Neural cell (in vitro differentiated cells): ENCODE measurements at regions not wholly inside any gene's neighbourhood (a gene's known extent, or its start where the extent isn't known, plus 50 kb on each side); places are given as distances from the start of the nearest gene placed in this dataset.

ENCODE experiments used
- H2AFZ ChIP-seq: fragments of 200-600, 300-800 bp; sonication (generic), shearing (Covaris generic); 2 replicates; pipeline ENCODE4 v1.6.0; 2014; ENCODE audit warnings: low read depth, mild to moderate bottlenecking, antibody characterized with exemption, low read length, moderate library complexity
- H3F3A ChIP-seq: fragments of 200-600 bp; shearing (Covaris generic); 2 replicates; pipeline ENCODE4 v1.6.1; 2016; ENCODE audit warnings: mild to moderate bottlenecking, moderate library complexity, mixed read lengths, antibody characterized with exemption, low read length; ENCODE audit not compliant: insufficient read depth, poor library complexity, severe bottlenecking
- H3K27ac ChIP-seq: fragments of 200-600, 300-800 bp; sonication (generic), shearing (Covaris generic); 2 replicates; pipeline ENCODE4 v1.5.1; 2014; ENCODE audit warnings: mild to moderate bottlenecking, low read length, moderate library complexity
- H3K27me3 ChIP-seq: fragments of 300-800, 200-600 bp; sonication (generic), shearing (Covaris generic); 2 replicates; pipeline ENCODE4 v1.6.0; 2014; ENCODE audit warnings: mild to moderate bottlenecking, low read depth, low read length, moderate library complexity; ENCODE audit not compliant: insufficient read depth
- H3K36me3 ChIP-seq: fragments of 300-800, 200-600 bp; sonication (generic), shearing (Covaris generic); 2 replicates; pipeline ENCODE4 v1.5.1; 2014; ENCODE audit warnings: mild to moderate bottlenecking, antibody characterized with exemption, low read length, moderate library complexity; ENCODE audit not compliant: insufficient read depth
- H3K4me2 ChIP-seq: fragments of 300-800, 200-600 bp; sonication (generic), shearing (Covaris generic); 2 replicates; pipeline ENCODE4 v1.6.0; 2014; ENCODE audit warnings: mild to moderate bottlenecking, low read length
- H3K4me3 ChIP-seq: fragments of 300-800, 200-600 bp; sonication (generic), shearing (Covaris generic); 2 replicates; pipeline ENCODE4 v1.5.1; 2014; ENCODE audit warnings: mild to moderate bottlenecking, low read length, moderate library complexity
- H3K79me2 ChIP-seq: fragments of 200-600 bp; shearing (Covaris generic); replicated peaks from 2 replicates; pipeline ENCODE4 v1.6.0; 2014; ENCODE audit warnings: mild to moderate bottlenecking, low read length, moderate library complexity; ENCODE audit not compliant: insufficient read depth
- H3K9ac ChIP-seq: fragments of 300-800, 200-600 bp; sonication (generic), shearing (Covaris generic); 2 replicates; pipeline ENCODE4 v1.6.1; 2016; ENCODE audit warnings: mild to moderate bottlenecking, low read length, mixed read lengths
- H3K9me2 ChIP-seq: fragments of 200-600 bp; shearing (Covaris generic); 2 replicates; pipeline ENCODE4 v1.6.1; 2016; ENCODE audit warnings: mild to moderate bottlenecking, low read length, mixed read lengths; ENCODE audit not compliant: insufficient read depth
- H3K9me3 ChIP-seq: fragments of 200-600, 300-800 bp; sonication (generic), shearing (Covaris generic); 2 replicates; pipeline ENCODE4 v1.6.1; 2016; ENCODE audit warnings: mild to moderate bottlenecking, mixed run types, low read length, moderate library complexity, mixed read lengths
- H4K20me1 ChIP-seq: fragments of 200-600 bp; shearing (Covaris generic); 2 replicates; pipeline ENCODE4 v1.6.1; 2016; ENCODE audit warnings: mild to moderate bottlenecking, mixed run types; ENCODE audit not compliant: insufficient read depth
- EP300 ChIP-seq: fragments of 450-650 bp; conservative IDR thresholded peaks from 2 replicates; pipeline ENCODE4 v1.6.1; 2014; ENCODE audit warnings: antibody characterized with exemption, mild to moderate bottlenecking, moderate library complexity; ENCODE audit not compliant: poor library complexity, severe bottlenecking
- EZH2 ChIP-seq: fragments of 200-600, 300-800 bp; shearing (Covaris generic), sonication (generic); IDR thresholded peaks from 2 replicates; pipeline ENCODE4 v1.6.1; 2014; ENCODE audit warnings: antibody characterized with exemption, low read length, borderline replicate concordance, mild to moderate bottlenecking; ENCODE audit not compliant: insufficient read depth, poor library complexity, severe bottlenecking
- MXI1 ChIP-seq: fragments of 450-650 bp; conservative IDR thresholded peaks from 2 replicates; pipeline ENCODE4 v1.6.1; 2014; ENCODE audit warnings: antibody characterized with exemption, mild to moderate bottlenecking; ENCODE audit not compliant: poor library complexity, severe bottlenecking
- POLR2AphosphoS5 ChIP-seq: IDR thresholded peaks from 2 replicates; pipeline ENCODE4 v1.6.1; 2012
- RAD21 ChIP-seq: fragments of 450-650 bp; conservative IDR thresholded peaks from 2 replicates; pipeline ENCODE4 v1.6.1; 2014; ENCODE audit warnings: antibody characterized with exemption, mild to moderate bottlenecking, moderate library complexity
- TF ChIP-seq, protein P1 (sequence below): IDR thresholded peaks from 2 replicates; pipeline ENCODE4 v1.6.1; 2012; ENCODE audit warnings: borderline replicate concordance
- TF ChIP-seq, protein P2 (sequence below): fragments of 450-650 bp; IDR thresholded peaks from 2 replicates; pipeline ENCODE4 v1.5.1; 2014; ENCODE audit warnings: antibody characterized with exemption, mild to moderate bottlenecking, moderate library complexity; ENCODE audit not compliant: poor library complexity, severe bottlenecking

DNA sequence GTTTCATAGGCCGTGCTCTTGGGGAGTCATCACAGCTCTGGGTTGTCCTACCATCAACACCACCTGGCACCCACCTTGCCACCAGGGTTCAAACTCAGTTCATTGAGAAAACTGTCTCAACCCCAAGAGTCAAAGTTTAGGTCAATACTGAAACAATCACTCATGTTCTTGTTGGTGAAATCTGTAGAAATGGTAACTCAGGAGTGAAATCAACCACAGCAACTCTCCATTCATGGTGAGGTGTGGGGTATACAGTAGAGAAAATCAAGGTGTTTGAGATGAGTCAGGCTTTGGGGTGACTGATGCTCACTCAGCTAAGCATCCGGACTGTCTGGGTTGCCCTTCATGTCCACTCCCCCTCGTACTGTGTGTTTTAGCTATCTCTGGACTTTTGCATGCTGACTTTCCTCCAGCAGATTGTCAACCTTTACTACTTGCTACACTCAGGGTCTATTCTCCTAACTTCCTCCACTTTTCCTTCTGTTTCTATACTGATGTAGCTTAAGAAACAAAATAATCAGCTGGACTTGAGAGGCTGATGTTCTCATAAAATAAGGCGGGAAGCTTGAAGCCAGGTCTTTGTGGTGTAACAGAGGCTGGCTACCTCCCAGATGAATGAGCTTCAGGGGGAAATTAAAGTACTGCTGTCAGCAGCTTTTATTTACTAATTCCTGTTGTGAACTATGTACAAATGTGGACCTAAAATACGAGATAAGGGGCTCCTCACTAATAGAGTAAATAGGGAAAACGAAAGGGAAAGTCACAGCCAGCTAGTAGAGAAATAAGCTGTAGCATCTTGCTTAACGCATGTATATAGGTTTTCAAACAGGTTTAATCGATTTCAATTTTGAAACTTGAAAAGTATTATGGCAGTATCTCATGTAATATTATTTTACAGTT lies 173.6 kb upstream of the AKR1E2 start:
- no peaks in the 10 kb centered on the region for H3K9me2 ChIP-seq
- peak overlapping the region; percentile 69 for H3K27ac ChIP-seq
- H3K9me3 ChIP-seq: no peaks in the 10 kb centered on the region
- H3K79me2 ChIP-seq: no peaks in the 10 kb centered on the region
- no peak overlapping the region for H3K4me3 ChIP-seq
- no peak overlapping the region for H2AFZ ChIP-seq
- no peaks in the 10 kb centered on the region for H3K36me3 ChIP-seq
- TF ChIP-seq MXI1: no peak
- TF ChIP-seq, protein P1, sequence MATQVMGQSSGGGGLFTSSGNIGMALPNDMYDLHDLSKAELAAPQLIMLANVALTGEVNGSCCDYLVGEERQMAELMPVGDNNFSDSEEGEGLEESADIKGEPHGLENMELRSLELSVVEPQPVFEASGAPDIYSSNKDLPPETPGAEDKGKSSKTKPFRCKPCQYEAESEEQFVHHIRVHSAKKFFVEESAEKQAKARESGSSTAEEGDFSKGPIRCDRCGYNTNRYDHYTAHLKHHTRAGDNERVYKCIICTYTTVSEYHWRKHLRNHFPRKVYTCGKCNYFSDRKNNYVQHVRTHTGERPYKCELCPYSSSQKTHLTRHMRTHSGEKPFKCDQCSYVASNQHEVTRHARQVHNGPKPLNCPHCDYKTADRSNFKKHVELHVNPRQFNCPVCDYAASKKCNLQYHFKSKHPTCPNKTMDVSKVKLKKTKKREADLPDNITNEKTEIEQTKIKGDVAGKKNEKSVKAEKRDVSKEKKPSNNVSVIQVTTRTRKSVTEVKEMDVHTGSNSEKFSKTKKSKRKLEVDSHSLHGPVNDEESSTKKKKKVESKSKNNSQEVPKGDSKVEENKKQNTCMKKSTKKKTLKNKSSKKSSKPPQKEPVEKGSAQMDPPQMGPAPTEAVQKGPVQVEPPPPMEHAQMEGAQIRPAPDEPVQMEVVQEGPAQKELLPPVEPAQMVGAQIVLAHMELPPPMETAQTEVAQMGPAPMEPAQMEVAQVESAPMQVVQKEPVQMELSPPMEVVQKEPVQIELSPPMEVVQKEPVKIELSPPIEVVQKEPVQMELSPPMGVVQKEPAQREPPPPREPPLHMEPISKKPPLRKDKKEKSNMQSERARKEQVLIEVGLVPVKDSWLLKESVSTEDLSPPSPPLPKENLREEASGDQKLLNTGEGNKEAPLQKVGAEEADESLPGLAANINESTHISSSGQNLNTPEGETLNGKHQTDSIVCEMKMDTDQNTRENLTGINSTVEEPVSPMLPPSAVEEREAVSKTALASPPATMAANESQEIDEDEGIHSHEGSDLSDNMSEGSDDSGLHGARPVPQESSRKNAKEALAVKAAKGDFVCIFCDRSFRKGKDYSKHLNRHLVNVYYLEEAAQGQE: no peak
- H4K20me1 ChIP-seq: no peaks in the 10 kb centered on the region
- peaks cover 6% of the 10 kb centered on the region for H3F3A ChIP-seq
- H3K27me3 ChIP-seq: no peaks in the 10 kb centered on the region
- H3K4me2 ChIP-seq: no peak overlapping the region
- H3K9ac ChIP-seq: no peak overlapping the region

DNA sequence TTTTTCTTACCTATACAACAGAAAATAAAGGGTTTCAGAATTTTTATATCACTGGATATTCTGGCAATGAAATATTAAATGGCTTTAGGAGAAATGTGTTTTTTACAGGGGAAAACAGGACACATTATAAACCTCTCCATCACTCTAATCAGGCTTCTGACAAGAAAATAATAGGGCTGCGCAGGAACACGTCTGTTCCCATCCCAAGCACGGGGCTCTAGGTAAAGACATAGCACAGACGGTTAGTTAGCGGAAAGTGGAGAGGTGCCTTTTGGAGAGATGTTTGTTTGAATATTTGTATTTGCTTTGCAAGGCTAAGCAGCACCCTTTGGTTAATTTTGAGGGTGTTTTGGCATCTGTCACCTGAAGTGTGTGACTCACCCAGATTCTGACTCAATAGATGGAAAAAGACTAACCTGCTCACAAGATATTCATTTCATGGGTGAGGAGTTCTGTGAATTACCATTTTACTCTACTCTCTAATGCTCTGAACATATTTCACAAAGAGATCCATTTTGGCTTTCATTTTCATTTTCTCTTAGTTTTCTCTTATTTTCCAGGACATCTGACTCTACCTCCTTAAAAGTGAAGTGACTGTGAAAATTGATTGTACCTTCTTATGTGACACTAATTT lies 174.5 kb upstream of the AKR1E2 start:
- peak overlapping the region; percentile 21 for H3K9ac ChIP-seq
- H3K9me3 ChIP-seq: no peaks in the 10 kb centered on the region
- H4K20me1 ChIP-seq: no peaks in the 10 kb centered on the region
- H3F3A ChIP-seq: peaks cover 6% of the 10 kb centered on the region
- no peaks in the 10 kb centered on the region for H3K9me2 ChIP-seq
- H3K4me3 ChIP-seq: no peak overlapping the region
- TF ChIP-seq EP300: peak; percentile 79
- no peak for TF ChIP-seq MXI1
- TF ChIP-seq POLR2AphosphoS5: peak; percentile 26
- no peak overlapping the region for H3K4me2 ChIP-seq
- no peak overlapping the region for H2AFZ ChIP-seq
- no peaks in the 10 kb centered on the region for H3K27me3 ChIP-seq
- no peaks in the 10 kb centered on the region for H3K36me3 ChIP-seq
- peak overlapping the region; percentile 69 for H3K27ac ChIP-seq
- no peaks in the 10 kb centered on the region for H3K79me2 ChIP-seq

DNA sequence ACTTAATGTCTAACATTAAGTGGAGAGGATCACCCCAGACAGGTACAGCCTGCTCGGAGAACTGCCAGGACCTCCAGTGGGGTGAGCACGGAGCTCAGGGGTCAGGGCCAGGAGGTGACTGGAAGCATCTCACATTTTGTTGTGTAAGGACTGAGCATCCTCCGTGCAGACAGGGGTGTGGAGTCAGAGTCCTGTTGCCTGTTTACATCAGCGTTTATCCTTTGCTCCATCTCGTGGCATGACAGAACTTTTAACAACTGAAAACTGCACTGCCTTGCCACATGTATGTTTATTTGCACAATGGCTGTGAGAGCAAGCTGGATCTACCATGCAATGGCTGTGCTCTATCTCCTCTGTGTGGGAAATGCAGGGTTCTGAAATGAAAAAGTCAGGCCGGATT lies 175.4 kb upstream of the AKR1E2 start:
- Histone ChIP-seq H2AFZ (no peak overlapping the region), H3F3A (peaks cover 6% of the 10 kb centered on the region), H3K9me3 (no peaks in the 10 kb centered on the region), H3K4me2 (no peak overlapping the region), H3K9me2 (no peaks in the 10 kb centered on the region), H3K4me3 (no peak overlapping the region), H3K27ac (peak overlapping the region; percentile 69), H3K79me2 (no peaks in the 10 kb centered on the region), H3K36me3 (no peaks in the 10 kb centered on the region), H4K20me1 (no peaks in the 10 kb centered on the region), H3K9ac (no peak overlapping the region), H3K27me3 (peaks cover 4% of the 10 kb centered on the region)
- TF ChIP-seq RAD21 (peak; percentile 47), POLR2AphosphoS5 (no peak), EZH2 (no peak)
- TF ChIP-seq, protein P2, sequence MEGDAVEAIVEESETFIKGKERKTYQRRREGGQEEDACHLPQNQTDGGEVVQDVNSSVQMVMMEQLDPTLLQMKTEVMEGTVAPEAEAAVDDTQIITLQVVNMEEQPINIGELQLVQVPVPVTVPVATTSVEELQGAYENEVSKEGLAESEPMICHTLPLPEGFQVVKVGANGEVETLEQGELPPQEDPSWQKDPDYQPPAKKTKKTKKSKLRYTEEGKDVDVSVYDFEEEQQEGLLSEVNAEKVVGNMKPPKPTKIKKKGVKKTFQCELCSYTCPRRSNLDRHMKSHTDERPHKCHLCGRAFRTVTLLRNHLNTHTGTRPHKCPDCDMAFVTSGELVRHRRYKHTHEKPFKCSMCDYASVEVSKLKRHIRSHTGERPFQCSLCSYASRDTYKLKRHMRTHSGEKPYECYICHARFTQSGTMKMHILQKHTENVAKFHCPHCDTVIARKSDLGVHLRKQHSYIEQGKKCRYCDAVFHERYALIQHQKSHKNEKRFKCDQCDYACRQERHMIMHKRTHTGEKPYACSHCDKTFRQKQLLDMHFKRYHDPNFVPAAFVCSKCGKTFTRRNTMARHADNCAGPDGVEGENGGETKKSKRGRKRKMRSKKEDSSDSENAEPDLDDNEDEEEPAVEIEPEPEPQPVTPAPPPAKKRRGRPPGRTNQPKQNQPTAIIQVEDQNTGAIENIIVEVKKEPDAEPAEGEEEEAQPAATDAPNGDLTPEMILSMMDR: peak; percentile 22
